H9 (cell line): ENCODE measurements at regions not wholly inside any gene's neighbourhood (a gene's known extent, or its start where the extent isn't known, plus 50 kb on each side); places are given as distances from the start of the nearest gene placed in this dataset.

Source experiments
- DNase-seq: peaks from one replicate; pipeline ENCODE4 v3.0.0-alpha.2; 2017
- H2AFZ ChIP-seq: one replicate; pipeline ENCODE4 v1.6.1; 2013; ENCODE audit warnings: mild to moderate bottlenecking, low read length, control low read depth, moderate library complexity
- H2AK5ac ChIP-seq: 2 replicates; pipeline ENCODE4 v1.6.1; 2013; ENCODE audit warnings: low read length, control low read depth, mixed read lengths; ENCODE audit not compliant: insufficient read length
- H2BK120ac ChIP-seq: one replicate; pipeline ENCODE4 v1.6.1; 2013; ENCODE audit warnings: low read depth, mild to moderate bottlenecking, low read length, control low read depth, inconsistent platforms; ENCODE audit not compliant: poor library complexity, severe bottlenecking
- H2BK12ac ChIP-seq: 2 replicates; pipeline ENCODE4 v1.6.1; 2013; ENCODE audit warnings: low read length, control low read depth, mixed read lengths, low read depth; ENCODE audit not compliant: insufficient read length
- H2BK15ac ChIP-seq: 2 replicates; pipeline ENCODE4 v1.6.1; 2013; ENCODE audit warnings: low read depth, low read length, control low read depth
- H2BK20ac ChIP-seq: one replicate; pipeline ENCODE4 v1.6.1; 2013; ENCODE audit warnings: low read depth, mild to moderate bottlenecking, low read length, control low read depth, inconsistent platforms; ENCODE audit not compliant: poor library complexity, severe bottlenecking
- H2BK5ac ChIP-seq: 2 replicates; pipeline ENCODE4 v1.6.1; 2013; ENCODE audit warnings: low read length, control low read depth, mixed read lengths; ENCODE audit not compliant: insufficient read length
- H3K14ac ChIP-seq: 2 replicates; pipeline ENCODE4 v1.6.1; 2013; ENCODE audit warnings: low read length, control low read depth; ENCODE audit not compliant: insufficient read depth
- H3K18ac ChIP-seq: 2 replicates; pipeline ENCODE4 v1.6.1; 2013; ENCODE audit warnings: low read depth, mild to moderate bottlenecking, mixed read lengths, low read length, control low read depth; ENCODE audit not compliant: insufficient read length
- H3K23ac ChIP-seq: 2 replicates; pipeline ENCODE4 v1.6.1; 2013; ENCODE audit warnings: low read length, control low read depth, mixed read lengths, low read depth; ENCODE audit not compliant: insufficient read length
- H3K23me2 ChIP-seq: 2 replicates; pipeline ENCODE4 v1.6.1; 2013; ENCODE audit warnings: low read depth, mild to moderate bottlenecking, mixed read lengths, low read length, control low read depth; ENCODE audit not compliant: insufficient read length, poor library complexity, severe bottlenecking
- H3K27ac ChIP-seq: 2 replicates; pipeline ENCODE4 v1.5.1; 2013; ENCODE audit warnings: low read length, control low read depth, mixed read lengths, low read depth; ENCODE audit not compliant: insufficient read length
- H3K27me3 ChIP-seq: 2 replicates; pipeline ENCODE4 v1.6.1; 2013; ENCODE audit warnings: low read length, control low read depth, inconsistent platforms; ENCODE audit not compliant: insufficient read depth
- H3K4ac ChIP-seq: 2 replicates; pipeline ENCODE4 v1.6.1; 2013; ENCODE audit warnings: low read depth, mild to moderate bottlenecking, control low read depth, inconsistent platforms, low read length, moderate library complexity
- H3K4me1 ChIP-seq: 2 replicates; pipeline ENCODE4 v1.6.1; 2013; ENCODE audit warnings: low read length, control low read depth, inconsistent platforms; ENCODE audit not compliant: insufficient read depth
- H3K4me2 ChIP-seq: 2 replicates; pipeline ENCODE4 v1.6.1; 2013; ENCODE audit warnings: low read length, control low read depth, mixed read lengths; ENCODE audit not compliant: insufficient read length, insufficient read depth
- H3K56ac ChIP-seq: 2 replicates; pipeline ENCODE4 v1.6.1; 2013; ENCODE audit warnings: low read depth, mild to moderate bottlenecking, mixed read lengths, low read length, control low read depth; ENCODE audit not compliant: insufficient read length
- H3K79me1 ChIP-seq: 2 replicates; pipeline ENCODE4 v1.6.1; 2013; ENCODE audit warnings: low read depth, mild to moderate bottlenecking, moderate library complexity, low read length, control low read depth, inconsistent platforms; ENCODE audit not compliant: insufficient read depth, poor library complexity, severe bottlenecking
- H3K79me2 ChIP-seq: 2 replicates; pipeline ENCODE4 v1.6.1; 2013; ENCODE audit warnings: low read length, control low read depth, inconsistent platforms; ENCODE audit not compliant: insufficient read depth
- H3K9ac ChIP-seq: 2 replicates; pipeline ENCODE4 v1.6.1; 2013; ENCODE audit warnings: low read length, control low read depth, mixed read lengths; ENCODE audit not compliant: insufficient read length; ENCODE audit errors: extremely low read depth
- H3K9me3 ChIP-seq: one replicate; pipeline ENCODE4 v1.6.1; 2013; ENCODE audit warnings: low read depth, low read length, inconsistent platforms; ENCODE audit not compliant: control insufficient read depth
- H3T11ph ChIP-seq: one replicate; pipeline ENCODE4 v1.6.1; 2013; ENCODE audit warnings: mild to moderate bottlenecking, low read length, control low read depth, inconsistent platforms
- H4K20me1 ChIP-seq: one replicate; pipeline ENCODE4 v1.6.1; 2013; ENCODE audit not compliant: control insufficient read depth, insufficient read length, insufficient read depth
- H4K5ac ChIP-seq: 2 replicates; pipeline ENCODE4 v1.6.1; 2013; ENCODE audit warnings: low read depth, mild to moderate bottlenecking, mixed read lengths, low read length, control low read depth; ENCODE audit not compliant: insufficient read length
- H4K8ac ChIP-seq: replicated peaks from 2 replicates; pipeline ENCODE4 v1.6.1; 2013; ENCODE audit warnings: low read length, control low read depth, mixed read lengths, low read depth; ENCODE audit not compliant: insufficient read length
- H4K91ac ChIP-seq: 2 replicates; pipeline ENCODE4 v1.6.1; 2013; ENCODE audit warnings: low read depth, mild to moderate bottlenecking, moderate library complexity, mixed read lengths, low read length, control low read depth; ENCODE audit not compliant: insufficient read length
- H3K27ac Mint-ChIP-seq, 3 experiments: 2 replicates in 2 of 3; 3 replicates in 1 of 3; pipeline ENCODE4 v1.8.0; 2020 to 2021; ENCODE audit warnings: mixed read lengths in 3 of 3, mild to moderate bottlenecking in 1 of 3, moderate library complexity in 1 of 3
- H3K27me3 Mint-ChIP-seq: 2 replicates; pipeline ENCODE4 v1.8.0; 2021; ENCODE audit warnings: low read depth, mild to moderate bottlenecking, moderate library complexity, mixed read lengths
- H3K36me3 Mint-ChIP-seq, 3 experiments: 2 replicates in 2 of 3; 3 replicates in 1 of 3; pipeline ENCODE4 v1.8.0; 2020 to 2021; ENCODE audit warnings: low read depth in 3 of 3, mixed read lengths in 3 of 3; ENCODE audit not compliant: insufficient read depth in 1 of 3
- H3K4me1 Mint-ChIP-seq, 2 experiments: 2 replicates each; pipeline ENCODE4 v1.8.0; 2020; ENCODE audit warnings: mixed read lengths in 2 of 2
- H3K4me3 Mint-ChIP-seq, 2 experiments: 2 replicates in 1 of 2; 3 replicates in 1 of 2; pipeline ENCODE4 v1.8.0; 2020 to 2021; ENCODE audit warnings: mild to moderate bottlenecking in 2 of 2, mixed read lengths in 2 of 2, moderate library complexity in 1 of 2
- H3K9me3 Mint-ChIP-seq, 2 experiments: 2 replicates in 1 of 2; 3 replicates in 1 of 2; pipeline ENCODE4 v1.8.0; 2020; ENCODE audit warnings: mild to moderate bottlenecking in 2 of 2, mixed read lengths in 2 of 2, moderate library complexity in 1 of 2
- CTCF ChIP-seq: fragments of 200-600 bp; sonication (generic); conservative IDR thresholded peaks from 3 replicates; pipeline ENCODE4 v1.8.0; 2021; ENCODE audit warnings: antibody characterized with exemption, mild to moderate bottlenecking

GRCh38 chrX:25219480-25219879 is 203.7 kb upstream of the ARX start:
- no peaks in the 10 kb centered on the region for H3K79me1 ChIP-seq
- no peaks in the 10 kb centered on the region for H3K9me3 ChIP-seq
- H3K56ac ChIP-seq: no peak overlapping the region
- no peak overlapping the region for H2BK15ac ChIP-seq
- no peak overlapping the region for H3K14ac ChIP-seq
- Mint-ChIP-seq H3K36me3 (no peaks in the 10 kb centered on the region; a peak in 1 of 7 replicates), H3K27me3 (no peaks in the 10 kb centered on the region; the same call in 1 of the 2 replicates), H3K27ac (no peak overlapping the region), H3K4me1 (no peaks in the 10 kb centered on the region), H3K9me3 (peaks cover 14 to 35% of the 10 kb centered on the region in 2 experiments), H3K4me3 (no peak overlapping the region)
- no peak overlapping the region for H3K9ac ChIP-seq
- no peak overlapping the region for H2AK5ac ChIP-seq
- H3K27ac ChIP-seq: no peak overlapping the region
- H3K23ac ChIP-seq: no peak overlapping the region
- no peaks in the 10 kb centered on the region for H3K23me2 ChIP-seq
- H2BK12ac ChIP-seq: no peak overlapping the region
- no peak overlapping the region for H3K4me2 ChIP-seq
- H2BK5ac ChIP-seq: no peak overlapping the region
- no peaks in the 10 kb centered on the region for H4K20me1 ChIP-seq
- H3T11ph ChIP-seq: no peak overlapping the region
- H3K79me2 ChIP-seq: no peaks in the 10 kb centered on the region
- no peak overlapping the region for H3K18ac ChIP-seq
- no peaks in the 10 kb centered on the region for H3K4me1 ChIP-seq
- no peak overlapping the region for H3K4ac ChIP-seq
- H2BK20ac ChIP-seq: no peak overlapping the region
- no peak for DNase-seq
- H4K91ac ChIP-seq: no peak overlapping the region
- H4K8ac ChIP-seq: no peak overlapping the region
- no peak overlapping the region for H2BK120ac ChIP-seq
- H3K27me3 ChIP-seq: no peaks in the 10 kb centered on the region
- TF ChIP-seq CTCF: no peak
- no peak overlapping the region for H2AFZ ChIP-seq
- H4K5ac ChIP-seq: no peak overlapping the region
